Esophagus mucosa (tissue), 1 donor: ENCODE measurements at regions not wholly inside any gene's neighbourhood (a gene's known extent, or its start where the extent isn't known, plus 50 kb on each side); places are given as distances from the start of the nearest gene placed in this dataset.

Source experiments
- ATAC-seq: fragments of 200-7000 bp; cut with Tn5 transposase; one replicate; pipeline ENCODE4 v1.9.1; 2020
- donor health status: DM: yes; HTN: yes; CAD: no.

DNA sequence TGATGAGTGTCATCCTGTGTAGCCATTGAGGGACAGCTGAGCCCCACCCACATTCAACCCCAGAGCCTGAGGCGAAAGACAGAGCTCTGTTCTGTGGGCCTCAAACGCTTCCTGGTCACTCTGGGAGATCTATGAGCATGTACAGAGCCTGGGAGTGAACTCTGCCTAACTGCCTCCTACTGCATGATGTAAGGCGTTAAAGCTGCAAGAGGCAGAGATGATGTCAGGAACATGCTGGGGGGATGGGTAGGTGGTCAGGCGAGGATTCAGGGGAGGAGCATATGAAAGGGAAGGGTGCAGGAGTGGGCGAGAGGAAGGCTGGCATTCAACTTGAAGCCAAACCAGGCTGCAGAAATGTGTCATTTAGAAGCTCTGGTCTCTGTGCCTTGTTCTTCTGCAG, 181.0 kb downstream of the TFCP2L1 start:
- no peak for ATAC-seq

DNA sequence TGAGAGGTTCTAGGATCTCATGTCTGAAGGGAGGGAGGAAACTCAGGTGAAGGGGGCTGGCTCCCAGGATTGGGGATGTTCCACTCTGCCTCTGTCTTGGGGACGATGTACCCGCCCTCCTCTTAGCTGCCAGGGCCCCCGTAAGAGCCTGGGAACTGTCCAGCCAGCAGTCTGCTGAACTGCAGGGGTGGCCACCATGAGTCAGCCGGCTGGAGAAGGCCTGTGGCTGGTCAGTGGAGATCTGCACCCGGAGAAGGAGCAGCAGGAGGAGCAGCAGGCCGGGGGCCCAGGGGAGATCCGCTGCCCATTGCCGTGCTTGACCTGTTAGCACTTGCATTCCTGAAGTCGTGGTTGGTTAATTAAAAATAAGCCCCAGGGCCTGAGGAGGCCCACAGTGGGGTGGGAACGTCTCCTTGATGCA, 180.3 kb downstream of the TFCP2L1 start:
- peak; percentile 28 for ATAC-seq

DNA sequence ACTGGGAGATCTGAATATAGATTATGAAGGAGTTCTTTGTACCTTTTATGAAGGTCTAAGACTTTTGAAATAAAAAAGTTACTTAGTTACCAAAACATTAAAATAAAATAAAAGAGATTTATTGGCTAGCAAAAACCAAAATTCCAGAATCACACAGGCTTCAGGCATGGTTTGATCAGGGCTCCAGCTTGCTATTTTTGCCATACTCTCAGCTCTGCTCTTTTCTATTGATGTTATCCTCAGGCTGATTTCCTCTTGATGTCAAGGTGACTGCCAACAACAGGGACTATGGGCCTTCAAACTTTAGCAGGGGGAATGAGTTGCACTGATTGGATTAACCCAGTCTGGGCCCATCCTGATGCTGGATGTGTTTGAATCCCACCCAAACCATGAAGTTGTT, 174.1 kb downstream of the TFCP2L1 start:
- no peak for ATAC-seq

DNA sequence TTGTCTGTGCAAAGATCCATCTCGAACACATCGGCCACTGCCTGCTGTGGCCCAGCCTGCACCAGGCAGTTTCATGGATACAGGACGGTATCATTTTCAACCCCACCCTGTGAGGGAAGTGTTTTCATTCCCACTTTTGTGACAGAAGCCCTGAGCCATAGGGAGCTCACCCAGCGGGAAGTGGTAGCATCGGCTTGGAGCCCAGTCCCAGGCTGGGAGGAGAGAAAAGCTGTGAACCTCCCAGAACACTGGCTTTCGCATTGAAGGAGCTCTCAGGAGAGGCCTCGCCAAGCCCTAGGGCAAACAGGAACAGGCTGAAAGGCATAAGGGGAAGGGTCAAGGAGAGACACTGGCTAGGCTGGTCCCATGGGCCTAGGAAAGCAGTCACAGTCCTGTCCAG, 166.1 kb downstream of the TFCP2L1 start:
- ATAC-seq: peak; percentile 20

DNA sequence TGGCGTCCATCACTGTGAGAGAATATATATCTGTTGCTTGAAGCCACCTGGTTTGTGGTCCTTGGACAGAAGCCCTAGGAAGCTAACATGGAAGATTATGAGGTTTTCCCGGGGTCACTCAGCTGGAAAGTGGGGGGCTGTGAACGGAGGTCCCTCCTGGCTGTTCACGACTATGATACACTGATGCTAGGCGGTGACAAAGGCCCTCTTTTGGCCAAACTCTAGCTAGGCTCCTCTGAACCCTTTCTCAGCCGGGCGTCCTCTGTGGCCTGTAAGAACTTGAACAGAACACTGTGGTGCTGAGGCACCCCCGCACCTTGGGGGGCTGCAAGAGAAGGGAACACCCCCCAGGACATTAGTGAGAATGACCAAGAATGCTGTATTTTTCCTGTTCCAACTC, 164.6 kb downstream of the TFCP2L1 start:
- ATAC-seq: no peak

DNA sequence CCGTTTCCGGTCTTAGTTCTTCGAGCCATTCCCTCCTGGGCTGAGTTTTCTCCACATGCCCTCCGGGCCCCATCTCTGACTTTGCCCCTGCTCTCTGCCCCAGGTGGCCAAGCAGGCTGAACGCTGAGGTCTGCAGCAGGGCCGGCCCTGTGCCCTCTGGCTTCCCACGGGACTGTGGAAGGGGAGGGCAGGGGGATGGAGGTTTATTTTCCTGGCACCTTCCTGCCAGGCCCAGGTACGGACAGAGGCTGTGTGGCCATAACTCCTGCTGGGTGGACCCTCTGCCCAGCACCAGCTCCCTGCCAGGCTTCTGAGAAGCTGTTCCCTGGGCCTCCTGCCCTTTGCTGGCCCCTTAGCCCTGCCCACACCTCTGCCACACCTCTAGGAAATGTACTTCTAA, 164.0 kb downstream of the TFCP2L1 start:
- ATAC-seq: no peak

DNA sequence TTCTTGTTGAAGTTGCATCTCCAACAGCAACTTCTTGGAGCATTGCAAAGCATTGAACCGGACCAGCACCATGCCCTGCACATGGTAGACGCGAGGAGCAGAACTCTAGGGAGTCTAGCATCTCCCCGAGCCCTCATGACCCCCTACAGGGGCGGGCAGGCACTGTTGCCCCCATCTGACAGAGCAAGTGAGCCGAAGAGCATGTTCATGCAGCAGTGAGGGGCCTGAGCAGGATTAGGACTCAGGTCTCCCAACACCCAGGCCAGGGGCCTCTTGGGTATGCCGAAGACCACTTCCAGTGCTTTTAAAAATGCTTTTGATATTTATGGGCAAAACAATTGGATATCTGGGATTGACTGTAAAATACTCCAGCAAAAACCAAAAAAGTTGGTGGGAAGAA, 163.3 kb downstream of the TFCP2L1 start:
- no peak for ATAC-seq

DNA sequence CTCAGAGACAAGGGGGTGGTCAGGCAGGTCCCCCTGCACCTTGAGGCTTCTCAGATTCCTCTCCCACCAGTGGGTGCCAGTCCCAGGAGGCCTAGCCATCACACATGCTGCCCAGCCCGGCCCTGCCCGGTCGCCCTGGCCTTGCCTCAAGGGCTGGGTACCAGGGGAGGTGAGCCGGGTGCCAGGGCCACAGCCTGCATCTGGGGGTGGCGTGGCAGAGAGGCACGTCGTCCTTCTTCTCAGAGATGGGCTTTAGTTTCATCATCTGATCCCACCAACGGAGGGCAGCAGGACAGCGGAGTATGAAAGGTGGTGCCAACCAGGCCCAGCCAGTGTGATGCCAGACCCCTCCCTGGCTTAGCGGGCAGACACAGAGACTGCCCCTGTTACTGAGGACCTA, 161.7 kb downstream of the TFCP2L1 start:
- ATAC-seq: no peak

DNA sequence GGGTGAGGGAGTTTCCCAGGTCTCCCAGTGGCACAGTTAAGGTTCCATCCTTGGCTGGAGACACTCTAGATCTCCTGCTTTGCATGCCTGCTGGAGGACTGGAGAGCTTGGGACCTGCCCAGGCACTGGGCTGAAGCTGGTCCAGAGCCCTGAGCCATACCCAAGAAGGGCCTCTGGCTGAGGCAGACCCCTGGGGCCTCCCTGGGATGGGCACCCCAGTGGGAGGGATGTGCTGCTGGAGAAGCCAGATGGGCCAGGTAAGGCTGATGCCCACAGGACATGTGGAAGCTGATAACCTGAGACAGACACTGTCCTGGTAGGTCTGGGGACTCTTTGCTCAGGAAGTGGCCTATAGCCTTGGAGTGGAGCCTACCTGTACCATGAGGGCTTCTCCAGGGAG, 160.7 kb downstream of the TFCP2L1 start:
- no peak for ATAC-seq

DNA sequence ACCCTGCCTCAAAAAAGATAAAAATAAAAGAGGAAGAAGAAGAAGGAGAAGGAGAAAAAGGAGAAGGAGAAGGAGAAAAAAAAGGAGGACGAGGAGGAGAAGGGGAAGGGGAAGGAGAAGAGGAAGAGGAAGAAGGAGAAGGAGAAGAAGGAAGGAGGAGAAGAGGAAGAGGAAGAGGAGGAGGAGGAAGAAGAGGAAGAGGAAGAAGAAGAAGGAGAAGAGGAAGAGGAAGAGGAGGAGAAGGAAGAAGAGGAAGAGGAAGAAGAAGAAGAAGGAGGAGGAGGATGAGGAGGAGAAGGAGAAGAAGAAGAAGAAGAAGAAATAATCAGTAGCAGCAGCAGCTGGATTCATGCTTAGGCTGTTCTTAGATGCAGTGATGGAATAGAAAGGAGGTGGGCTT, 159.7 kb downstream of the TFCP2L1 start:
- ATAC-seq: no peak

DNA sequence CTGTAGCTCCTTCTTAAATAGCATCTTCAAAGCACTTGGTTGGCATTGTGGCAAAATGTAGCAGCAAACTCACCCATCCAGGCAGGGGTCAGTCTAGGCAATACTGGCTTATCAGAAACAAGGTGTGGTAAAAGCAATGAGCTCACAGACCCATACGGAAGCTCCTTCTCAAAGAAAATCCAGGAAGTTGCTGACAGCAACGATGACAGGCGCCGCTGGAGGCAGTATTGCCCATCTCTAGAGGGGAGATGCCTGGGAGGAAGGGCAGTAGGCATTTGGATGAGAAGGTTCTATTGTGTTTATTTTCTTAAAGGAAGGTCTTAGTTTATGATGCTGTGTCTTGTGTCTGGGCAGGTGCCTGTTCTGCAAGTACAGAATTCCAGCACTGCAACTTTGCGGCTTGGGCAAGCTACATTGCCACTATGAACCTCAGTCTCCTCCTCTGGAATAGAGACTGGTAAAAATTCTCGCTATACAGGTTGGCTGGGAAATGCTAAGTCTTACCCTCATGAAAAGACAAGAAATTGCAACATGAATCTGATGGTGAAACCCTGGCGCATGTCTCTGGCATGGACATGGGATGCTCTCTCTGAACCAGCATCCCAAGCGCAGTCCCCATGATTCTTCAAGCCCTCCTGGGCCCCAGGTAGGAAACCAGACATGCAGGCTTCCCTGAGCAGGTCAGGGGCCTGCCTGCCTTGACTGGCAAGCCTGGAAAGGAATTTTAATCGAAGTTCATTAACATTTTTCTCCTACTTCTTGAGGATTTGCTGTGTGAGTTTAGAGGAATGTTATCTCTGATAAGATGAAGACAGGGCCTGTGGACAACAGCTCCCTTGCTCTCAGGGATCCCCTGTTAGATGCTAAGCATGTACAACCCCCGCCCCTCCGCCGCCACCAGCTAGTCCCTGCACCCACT, 156.0 kb downstream of the TFCP2L1 start:
- ATAC-seq: peak; percentile 83

DNA sequence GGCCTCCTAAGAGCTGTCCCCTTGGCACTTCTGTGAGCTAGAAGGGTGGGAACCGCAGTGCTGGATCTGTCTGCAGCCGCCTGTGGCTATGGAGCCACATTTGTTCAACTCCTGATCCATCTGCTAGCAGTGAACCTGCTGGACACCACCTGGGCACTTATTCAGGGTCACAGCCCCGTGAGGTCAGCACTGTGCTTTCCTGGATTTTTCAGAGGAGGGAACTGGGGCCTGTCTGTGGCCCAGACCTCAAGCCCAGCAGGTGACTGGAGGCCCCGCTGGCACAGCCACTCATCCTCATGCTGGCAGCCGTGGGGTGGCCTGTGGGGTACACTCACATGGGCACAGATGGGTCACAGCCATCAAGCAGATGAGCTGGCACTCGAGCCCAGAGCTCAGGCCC, 155.3 kb downstream of the TFCP2L1 start:
- ATAC-seq: no peak

DNA sequence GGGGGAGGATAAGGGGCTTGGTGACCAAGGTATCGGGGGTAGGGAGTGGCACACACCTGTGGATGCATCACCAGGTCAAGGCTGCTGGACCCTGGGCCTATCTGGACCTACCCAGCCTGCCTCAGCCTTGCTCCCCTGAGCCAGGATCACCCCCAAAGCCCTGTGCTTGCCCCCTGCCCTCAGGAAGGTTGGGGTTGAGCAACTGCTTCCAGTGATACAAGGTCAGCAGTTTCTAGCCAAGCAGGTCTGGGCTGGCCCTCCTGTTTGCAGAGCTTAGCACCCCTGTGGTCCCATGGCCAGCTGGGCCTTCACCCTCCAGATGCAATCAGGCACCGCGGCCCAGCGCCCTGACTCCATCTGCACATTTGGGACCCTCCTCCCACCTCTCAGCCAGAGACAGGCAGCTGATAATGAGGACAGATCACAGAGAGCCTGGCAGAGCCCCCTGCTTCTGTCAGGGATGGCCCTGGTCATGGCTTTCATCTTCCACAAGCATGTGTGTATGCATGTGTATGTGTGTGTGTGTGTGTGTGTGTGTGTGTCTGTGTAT, 154.6 kb downstream of the TFCP2L1 start:
- no peak for ATAC-seq

DNA sequence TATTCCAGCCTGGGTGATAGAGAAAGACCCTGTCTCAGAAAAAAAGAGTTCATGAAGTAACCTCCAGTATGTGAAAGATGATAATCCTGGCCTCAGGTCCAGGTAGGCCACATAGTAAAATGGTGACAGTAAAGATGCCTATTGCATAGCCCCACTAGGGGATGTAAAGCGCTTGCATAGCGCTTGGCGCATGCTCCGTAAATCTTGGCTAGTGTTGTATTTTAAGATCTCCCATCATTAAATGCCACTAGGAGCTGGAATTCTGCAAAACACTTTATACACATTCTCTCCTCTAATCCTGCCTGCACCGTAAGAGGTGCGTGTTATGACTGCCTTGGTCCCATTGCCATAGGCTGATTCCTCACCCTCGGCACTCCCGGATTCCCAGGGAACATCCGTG, 153.6 kb downstream of the TFCP2L1 start:
- no peak for ATAC-seq

DNA sequence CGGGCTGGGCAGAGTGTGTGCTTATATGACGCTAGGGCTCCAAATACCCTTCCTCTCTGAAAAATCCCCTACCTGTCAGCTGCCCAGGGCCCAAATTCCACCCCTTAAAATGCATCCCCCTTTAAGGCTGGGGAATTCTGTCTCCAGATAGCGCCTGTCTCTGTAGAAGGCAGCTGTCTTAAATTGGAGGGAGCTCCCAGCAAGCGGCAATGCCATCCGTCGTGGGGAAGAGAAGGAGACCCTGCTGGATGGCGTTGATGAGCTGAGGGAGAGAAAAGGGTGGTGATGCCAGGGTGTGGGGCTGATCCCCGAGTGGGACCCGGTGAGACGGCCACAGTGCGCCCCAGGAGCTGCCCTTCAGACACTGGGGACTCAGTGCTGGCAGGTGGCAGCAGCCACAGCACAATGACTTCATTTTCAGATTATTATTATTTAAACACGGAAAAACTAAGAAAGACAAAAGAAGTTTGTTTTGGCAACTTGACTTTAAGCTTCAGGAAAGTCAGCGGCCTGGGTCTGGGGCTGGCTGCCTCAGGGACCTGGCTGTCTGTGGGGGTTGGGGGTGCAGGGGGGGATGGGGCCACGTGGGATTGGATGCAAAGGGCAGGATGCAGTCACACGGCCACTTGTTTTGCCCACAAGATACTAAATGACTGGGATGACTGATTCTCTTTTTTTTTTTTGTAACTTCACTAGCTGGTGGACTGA, 152.8 kb downstream of the TFCP2L1 start:
- ATAC-seq: no peak

DNA sequence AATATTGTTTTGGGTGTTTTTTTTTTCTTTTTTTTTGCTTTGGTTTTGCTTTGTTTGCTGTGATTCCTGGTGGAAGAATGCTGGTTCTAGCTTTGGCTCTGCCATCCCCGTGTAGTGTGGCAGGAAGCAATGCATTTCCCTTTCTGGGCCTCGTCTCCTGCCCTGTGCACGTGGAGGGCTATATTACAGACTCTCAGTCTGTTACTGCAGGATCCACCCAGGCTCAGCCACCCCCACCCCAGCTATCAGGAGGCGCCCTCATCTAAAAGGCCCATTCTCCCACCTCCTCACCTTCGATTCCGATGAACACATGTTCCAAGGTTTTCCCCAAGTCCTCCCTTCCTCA, 152.3 kb downstream of the TFCP2L1 start:
- ATAC-seq: no peak

DNA sequence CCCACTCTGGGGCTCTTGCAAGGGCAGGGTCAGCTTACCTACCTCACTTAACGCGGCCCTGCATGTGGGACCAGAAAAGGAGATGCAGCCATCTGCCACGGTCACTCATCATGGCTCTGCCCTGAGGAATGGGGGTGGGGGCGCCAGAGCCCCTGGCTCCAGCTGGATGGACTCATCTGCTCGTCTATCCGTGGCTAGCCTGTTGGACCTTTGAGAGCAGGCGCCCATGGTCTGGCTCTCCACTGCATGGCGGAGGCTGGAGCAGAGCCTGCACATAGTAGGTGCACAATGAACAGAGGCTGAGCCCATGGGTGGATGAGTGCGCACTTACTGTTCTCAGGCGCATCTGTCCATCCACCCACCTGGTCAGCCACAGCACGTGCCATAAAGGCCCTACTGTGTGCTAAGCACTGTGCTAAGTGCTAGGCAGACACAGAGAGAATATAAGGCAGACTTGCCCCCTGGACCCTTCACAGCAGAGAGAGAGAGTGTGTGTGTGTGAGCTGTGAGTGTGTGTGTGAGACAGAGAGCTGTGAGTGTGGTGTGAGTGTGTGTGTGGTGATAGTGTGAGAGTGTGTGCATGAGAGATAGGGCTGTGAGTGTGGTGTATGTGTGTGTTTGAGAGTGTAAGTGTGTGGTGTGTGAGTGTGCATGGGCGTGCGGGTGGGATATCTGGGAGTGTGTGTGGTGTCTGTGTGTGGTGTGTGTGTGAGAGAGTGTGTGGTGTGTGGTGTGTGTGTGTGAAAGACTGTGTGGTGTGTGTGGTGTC, 151.3 kb downstream of the TFCP2L1 start:
- no peak for ATAC-seq

DNA sequence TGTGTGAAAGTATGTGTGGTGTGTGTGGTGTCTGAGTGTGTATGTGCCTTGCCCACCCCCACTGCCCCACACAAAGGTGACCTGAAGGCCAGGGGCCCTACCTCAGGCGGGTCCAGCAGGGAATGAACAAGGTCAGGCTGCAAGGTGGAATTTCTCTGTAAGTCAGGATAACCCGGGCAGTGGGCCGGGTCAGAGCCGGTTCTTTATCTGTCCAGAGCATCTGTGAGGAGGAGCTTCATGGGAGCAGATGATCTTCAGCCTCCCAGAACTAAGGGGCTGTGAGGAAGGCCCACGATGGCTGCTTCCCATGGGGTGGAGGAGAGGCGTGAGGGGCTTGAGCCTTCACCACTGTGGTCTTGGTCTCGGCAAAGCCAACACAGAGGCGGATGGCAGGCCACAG, 150.3 kb downstream of the TFCP2L1 start:
- no peak for ATAC-seq

DNA sequence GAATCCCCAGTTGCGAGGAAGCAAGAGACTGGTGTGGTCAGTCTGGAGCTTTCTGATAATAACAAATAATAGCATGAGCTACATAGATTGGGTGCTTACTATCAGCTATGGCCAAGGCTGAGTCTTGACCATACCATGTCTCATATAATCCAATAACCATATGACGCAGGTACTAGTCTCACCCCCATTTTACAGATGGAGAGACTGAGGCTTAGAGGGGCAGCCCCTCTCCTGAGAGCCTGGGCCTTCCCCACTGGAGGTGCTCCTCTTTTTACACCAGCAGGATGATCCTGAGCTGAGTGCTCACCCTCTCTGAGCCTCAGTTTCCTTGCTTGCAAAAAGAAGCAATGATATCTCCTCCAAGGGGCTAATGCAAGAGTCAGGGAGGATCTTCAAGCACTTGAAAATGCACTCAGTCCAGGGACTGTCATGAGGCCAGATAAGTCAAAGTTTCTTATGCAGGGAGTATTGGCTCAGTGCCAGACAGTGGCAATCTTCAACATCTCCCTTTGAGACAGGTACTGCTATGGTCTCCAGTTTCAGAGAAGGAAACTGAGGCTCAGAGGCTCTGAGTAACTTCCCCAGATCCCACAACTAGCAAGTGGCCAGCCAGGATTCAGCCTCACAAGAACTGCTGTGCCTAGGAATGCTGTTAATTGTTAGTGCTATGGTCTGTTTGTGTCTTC, 149.7 kb downstream of the TFCP2L1 start:
- ATAC-seq: no peak

DNA sequence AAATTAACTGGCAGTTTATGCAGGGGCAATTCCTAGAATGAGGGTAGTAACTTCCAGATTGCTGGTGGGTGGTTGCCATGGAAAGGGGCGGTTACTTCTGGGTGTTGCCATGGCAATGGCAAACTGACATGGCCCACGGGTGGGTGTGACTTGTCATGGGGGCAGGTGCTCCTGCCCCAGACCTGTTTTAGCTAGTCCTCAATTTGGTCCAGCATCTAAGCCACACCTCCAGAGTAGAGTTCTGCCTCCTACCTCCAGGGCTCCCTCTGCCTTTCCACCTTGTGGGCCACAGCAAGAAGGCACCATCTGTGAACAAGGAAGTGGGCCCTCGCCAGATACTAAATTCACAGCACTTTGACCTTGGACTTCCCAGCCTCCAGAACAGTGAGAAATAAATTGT, 148.7 kb downstream of the TFCP2L1 start:
- peak; percentile 47 for ATAC-seq

DNA sequence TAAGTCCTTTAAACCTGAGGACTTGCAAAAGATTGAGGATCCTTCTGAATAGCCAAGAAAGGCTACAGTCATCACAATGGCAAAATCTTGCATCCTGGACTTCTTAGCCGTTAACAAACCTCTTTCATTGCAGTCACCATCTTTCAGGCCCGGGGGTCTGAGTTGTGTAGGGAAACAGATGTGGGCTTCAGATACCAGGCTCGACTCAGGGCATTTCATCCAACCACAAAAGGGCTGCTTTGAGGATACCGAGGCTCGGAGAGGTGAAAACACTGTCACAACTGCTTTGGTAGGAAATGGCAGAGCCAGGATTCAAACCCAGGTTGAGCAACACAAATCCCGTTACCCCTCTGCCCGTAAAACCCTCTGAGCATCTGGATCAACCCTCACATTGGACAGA, 147.4 kb downstream of the TFCP2L1 start:
- ATAC-seq: no peak

DNA sequence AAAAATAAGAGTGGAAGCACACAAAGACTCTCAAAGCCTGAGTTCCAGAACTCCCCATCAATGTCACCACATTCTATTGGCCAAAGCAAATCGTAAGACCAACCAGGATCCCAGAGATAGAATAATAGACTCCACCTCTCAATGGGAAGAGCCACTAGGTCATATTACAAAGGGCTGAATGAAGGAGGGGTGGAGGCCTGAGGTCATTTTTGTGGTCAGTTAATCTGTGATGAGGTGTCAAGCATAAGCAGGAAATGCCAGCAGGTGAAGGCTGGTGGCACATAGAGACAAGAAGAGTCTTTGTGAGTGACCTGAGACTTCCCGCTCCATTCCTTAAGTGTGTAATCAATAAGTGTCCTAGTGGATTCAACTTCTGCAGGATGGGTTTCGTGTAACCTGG, 144.3 kb downstream of the TFCP2L1 start:
- ATAC-seq: peak; percentile 38

DNA sequence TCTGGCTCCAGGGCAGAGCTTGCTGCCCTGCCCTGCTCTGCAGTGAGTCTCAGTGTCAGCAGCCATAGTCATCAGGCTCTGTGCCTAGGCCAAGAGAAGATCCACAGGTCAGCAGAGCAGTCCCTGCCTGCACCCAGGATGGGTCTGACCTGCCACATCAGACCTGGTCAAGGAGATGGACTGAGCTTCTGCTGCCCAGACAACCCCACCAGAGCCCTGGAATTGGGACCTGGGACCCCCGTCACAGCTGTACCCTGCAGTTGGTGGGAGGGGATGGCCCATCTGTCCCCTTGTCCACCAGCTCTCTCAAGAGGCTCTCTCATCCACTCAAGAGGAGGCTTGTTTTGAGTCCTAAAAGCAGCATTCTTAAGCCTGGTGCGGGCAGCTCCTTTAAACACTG, 142.6 kb downstream of the TFCP2L1 start:
- ATAC-seq: no peak
